Stomach (tissue), 4 donors: ENCODE measurements at regions not wholly inside any gene's neighbourhood (a gene's known extent, or its start where the extent isn't known, plus 50 kb on each side); places are given as distances from the start of the nearest gene placed in this dataset.

ENCODE experiments used
- POLR2A ChIP-seq, 4 donors: fragments of 450-650 bp; IDR thresholded peaks; one replicate each; pipeline ENCODE4 v1.6.1; 2016; ENCODE audit warnings: antibody characterized with exemption in 4 of 4, control low read depth in 2 of 4, mild to moderate bottlenecking in 1 of 4, moderate library complexity in 1 of 4
- TF ChIP-seq, protein P1 (sequence below), 7 experiments: fragments of 450-650 bp in 4 of 7; fragments of 200-600 bp in 3 of 7; sonication (generic) in 3 of 7; IDR thresholded peaks; one replicate each; pipeline ENCODE4 v1.5.1; 2016 to 2019; ENCODE audit warnings: antibody characterized with exemption in 7 of 7, control low read depth in 2 of 7, mild to moderate bottlenecking in 1 of 7

DNA sequence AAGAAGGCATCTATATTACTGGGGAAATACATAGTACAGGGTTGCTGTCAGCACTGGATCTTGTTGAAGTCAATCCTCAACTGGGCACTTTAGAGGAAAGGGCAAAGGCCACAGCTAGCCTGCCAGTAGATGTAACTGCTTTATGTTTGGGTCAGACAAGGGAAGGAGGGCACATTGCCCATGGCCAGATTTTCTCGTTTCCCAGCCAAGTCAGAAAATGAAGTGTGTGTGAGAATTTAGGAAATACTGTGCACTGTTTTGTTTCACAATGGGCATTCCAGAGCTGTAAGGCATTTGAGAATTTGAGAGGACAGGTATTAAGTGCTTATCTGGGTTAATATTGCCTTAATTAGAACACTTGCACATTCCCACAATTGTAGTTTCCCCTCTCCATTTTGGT is 183.9 kb upstream of the MCHR2 start:
- no peak for TF ChIP-seq POLR2A (IDR thresholded peaks at IDR 0.05)
- TF ChIP-seq, protein P1, sequence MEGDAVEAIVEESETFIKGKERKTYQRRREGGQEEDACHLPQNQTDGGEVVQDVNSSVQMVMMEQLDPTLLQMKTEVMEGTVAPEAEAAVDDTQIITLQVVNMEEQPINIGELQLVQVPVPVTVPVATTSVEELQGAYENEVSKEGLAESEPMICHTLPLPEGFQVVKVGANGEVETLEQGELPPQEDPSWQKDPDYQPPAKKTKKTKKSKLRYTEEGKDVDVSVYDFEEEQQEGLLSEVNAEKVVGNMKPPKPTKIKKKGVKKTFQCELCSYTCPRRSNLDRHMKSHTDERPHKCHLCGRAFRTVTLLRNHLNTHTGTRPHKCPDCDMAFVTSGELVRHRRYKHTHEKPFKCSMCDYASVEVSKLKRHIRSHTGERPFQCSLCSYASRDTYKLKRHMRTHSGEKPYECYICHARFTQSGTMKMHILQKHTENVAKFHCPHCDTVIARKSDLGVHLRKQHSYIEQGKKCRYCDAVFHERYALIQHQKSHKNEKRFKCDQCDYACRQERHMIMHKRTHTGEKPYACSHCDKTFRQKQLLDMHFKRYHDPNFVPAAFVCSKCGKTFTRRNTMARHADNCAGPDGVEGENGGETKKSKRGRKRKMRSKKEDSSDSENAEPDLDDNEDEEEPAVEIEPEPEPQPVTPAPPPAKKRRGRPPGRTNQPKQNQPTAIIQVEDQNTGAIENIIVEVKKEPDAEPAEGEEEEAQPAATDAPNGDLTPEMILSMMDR (IDR thresholded peaks at IDR 0.05) = no peak
